ENCODE measurements at regions not wholly inside any gene's neighbourhood (a gene's known extent, or its start where the extent isn't known, plus 50 kb on each side); places are given as distances from the start of the nearest gene placed in this dataset.

DNA sequence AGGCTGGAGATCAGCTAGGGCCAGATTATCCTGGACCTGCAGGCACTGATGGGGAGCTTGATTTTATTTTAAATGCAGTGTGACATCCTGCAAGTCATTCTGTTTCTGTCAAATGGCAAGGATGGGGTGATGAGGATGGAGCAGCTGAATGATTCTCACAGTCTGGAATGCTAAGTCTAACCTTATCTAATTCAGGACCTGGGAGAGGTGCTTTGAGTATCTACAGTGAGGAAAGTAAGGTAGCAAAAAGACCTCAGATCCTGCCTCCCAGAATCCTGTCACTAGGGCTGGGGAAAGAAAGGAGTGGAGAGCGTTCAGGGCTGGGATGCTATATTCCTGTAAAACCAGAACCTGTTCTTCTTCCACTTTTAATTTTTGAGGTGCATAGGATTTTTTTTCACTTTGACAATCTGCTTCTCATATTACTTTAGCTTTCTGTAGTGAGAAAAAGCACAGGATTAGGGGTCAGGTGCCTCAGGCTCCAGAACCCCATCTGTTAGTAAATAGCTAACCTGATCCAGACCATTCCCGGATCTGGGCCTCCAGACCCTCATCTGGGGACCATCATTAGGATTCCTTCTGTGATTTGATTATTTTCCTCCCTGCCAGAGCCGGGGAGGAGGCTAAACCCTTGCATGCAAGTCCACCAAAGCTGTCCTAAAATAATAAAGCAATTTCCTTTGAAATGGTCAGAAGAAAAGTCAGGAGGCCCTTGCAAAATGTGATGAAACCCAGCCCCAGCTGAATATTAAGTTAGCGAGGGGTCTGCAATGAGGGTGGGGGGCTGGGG lies 54.7 kb downstream of the ASCL1 start:
- Histone ChIP-seq H3K27me3 (peaks cover 0 to 11% (median 0%) of the 10 kb centered on the region in 7 donors), H3K4me1 (no peaks in the 10 kb centered on the region), H3K36me3 (no peaks in the 10 kb centered on the region), H3K27ac (no peak overlapping the region), H3K9me3 (peaks cover 0 to 4% (median 0%) of the 10 kb centered on the region in 11 donors), H3K4me3 (no peak overlapping the region)
- intact Hi-C loops (cut with DNase I), result no loop called here
- WGBS, 2 donors, result 46 to 52% methylated on average over 4 of the region's 4 CpGs
- ATAC-seq (no peak), DNase-seq (no peak)
- no peak for TF ChIP-seq CTCF (IDR thresholded peaks at IDR 0.05)

GRCh38 chr12:103012884-103013283 lies 55.4 kb downstream of the ASCL1 start:
- Histone ChIP-seq H3K27me3 (peaks cover 0 to 11% (median 0%) of the 10 kb centered on the region in 7 donors), H3K4me1 (no peaks in the 10 kb centered on the region), H3K36me3 (no peaks in the 10 kb centered on the region), H3K4me3 (no peak overlapping the region), H3K9me3 (peaks cover 0 to 4% (median 0%) of the 10 kb centered on the region in 11 donors), H3K27ac (no peak overlapping the region)
- no peak for TF ChIP-seq CTCF (IDR thresholded peaks at IDR 0.05)
- ATAC-seq, result no peak
- WGBS, 2 donors, result 16 to 21% methylated on average over 8 of the region's 8 CpGs
- intact Hi-C loops (cut with DNase I), result no loop called here
- no peak for DNase-seq

- no peak for DNase-seq
- intact Hi-C loops (cut with DNase I), result no loop called here
- 33 to 42% methylated on average over 9 of the region's 9 CpGs for WGBS, 2 donors
- no peaks in the 10 kb centered on the region for H3K4me1 ChIP-seq
- peaks cover 0 to 11% (median 0%) of the 10 kb centered on the region in 7 donors for H3K27me3 ChIP-seq
- no peak for ATAC-seq
- no peaks in the 10 kb centered on the region for H3K9me3 ChIP-seq
- no peak for TF ChIP-seq CTCF (IDR thresholded peaks at IDR 0.05)
- H3K27ac ChIP-seq, result no peak overlapping the region
- H3K4me3 ChIP-seq, result no peak overlapping the region
- H3K36me3 ChIP-seq, result no peaks in the 10 kb centered on the region
Measured at GRCh38 chr12:103013741-103014300, 56.3 kb downstream of the ASCL1 start.

DNA sequence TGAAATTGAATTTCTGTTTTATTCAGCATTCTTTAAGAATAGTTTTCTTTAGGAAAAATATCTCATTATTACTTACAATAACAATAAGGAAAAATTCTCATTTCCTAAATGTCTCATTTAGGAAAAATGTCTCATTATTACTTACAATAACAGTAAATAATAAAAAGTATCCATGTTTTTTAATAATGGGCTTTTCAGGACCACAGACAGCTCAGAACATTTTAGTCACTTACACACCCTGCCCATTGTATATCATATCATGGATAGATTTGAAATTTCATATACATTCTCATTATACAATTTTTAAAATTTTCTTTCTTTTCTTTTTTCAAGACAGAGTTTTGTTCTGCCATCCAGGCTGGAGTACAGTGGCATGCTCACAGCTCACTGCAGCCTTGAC lies 58.9 kb downstream of the ASCL1 start:
- H3K27ac ChIP-seq, result no peak overlapping the region
- DNase-seq, result no peak
- no peaks in the 10 kb centered on the region for H3K4me1 ChIP-seq
- H3K4me3 ChIP-seq, result no peak overlapping the region
- TF ChIP-seq CTCF (IDR thresholded peaks at IDR 0.05), result no peak
- ATAC-seq, result no peak
- no peaks in the 10 kb centered on the region for H3K9me3 ChIP-seq
- intact Hi-C loops (cut with DNase I), result no loop called here
- peaks cover 0 to 11% (median 0%) of the 10 kb centered on the region in 7 donors for H3K27me3 ChIP-seq
- H3K36me3 ChIP-seq, result no peaks in the 10 kb centered on the region
